Heart left ventricle (tissue), 16 donors: ENCODE measurements at regions not wholly inside any gene's neighbourhood (a gene's known extent, or its start where the extent isn't known, plus 50 kb on each side); places are given as distances from the start of the nearest gene placed in this dataset.

Experiments used
- ATAC-seq, 4 donors: fragments of 200-7000 bp; cut with Tn5 transposase; one replicate each; pipeline ENCODE4 v1.9.1; 2020 to 2022; ENCODE audit warnings: moderate library complexity in 4 of 4, mild to moderate bottlenecking in 3 of 4, moderate number of reproducible peaks in 1 of 4
- DNase-seq, 5 donors: peaks; one replicate each; pipeline ENCODE4 v3.0.0-alpha.2; 2020
- H3K27ac ChIP-seq, 12 donors: fragments of 200-600 bp; sonication (generic) in 4 of 12; one replicate each; pipeline versions ENCODE4 v1.5.0 to v1.8.0; 2016 to 2022; ENCODE audit warnings: mild to moderate bottlenecking in 2 of 12
- H3K27me3 ChIP-seq, 9 donors: fragments of 200-600 bp; sonication (generic) in 2 of 9; one replicate each; pipeline versions ENCODE4 v1.5.1 to v1.8.0; 2016 to 2022; ENCODE audit warnings: mild to moderate bottlenecking in 3 of 9
- H3K36me3 ChIP-seq, 9 donors: fragments of 200-600 bp; sonication (generic) in 2 of 9; one replicate each; pipeline versions ENCODE4 v1.5.0 to v1.8.0; 2018 to 2022; ENCODE audit warnings: mild to moderate bottlenecking in 2 of 9
- H3K4me1 ChIP-seq, 12 donors: fragments of 200-600 bp; sonication (generic) in 4 of 12; one replicate each; pipeline versions ENCODE4 v1.5.0 to v1.8.0; 2016 to 2022; ENCODE audit warnings: mild to moderate bottlenecking in 3 of 12
- H3K4me3 ChIP-seq, 12 donors: fragments of 200-600 bp; sonication (generic) in 4 of 12; one replicate each; pipeline versions ENCODE4 v1.5.0 to v1.8.0; 2017 to 2022; ENCODE audit warnings: mild to moderate bottlenecking in 9 of 12, moderate library complexity in 4 of 12
- H3K9me3 ChIP-seq, 12 donors: fragments of 200-600 bp; sonication (generic) in 4 of 12; one replicate each; pipeline versions ENCODE4 v1.5.0 to v1.8.0; 2016 to 2022; ENCODE audit warnings: mild to moderate bottlenecking in 1 of 12
- CTCF ChIP-seq, 12 donors: fragments of 200-600 bp; sonication (generic) in 4 of 12; IDR thresholded peaks; one replicate each; pipeline versions ENCODE4 v1.5.0 to v1.8.0; 2018 to 2022; ENCODE audit warnings: antibody characterized with exemption in 12 of 12, mild to moderate bottlenecking in 5 of 12
- POLR2A ChIP-seq, 2 donors: fragments of 450-650 bp; IDR thresholded peaks; one replicate each; pipeline ENCODE4 v1.6.1; 2017; ENCODE audit warnings: antibody characterized with exemption in 2 of 2, mild to moderate bottlenecking in 2 of 2, moderate library complexity in 2 of 2
- WGBS, 4 donors: extraction: QIAGEN DNeasy Blood & Tissue Kit in 2 of 4; methylation state at CpG; one replicate each; pipeline versions ENCODE4 v1.1.5 to v1.1.7; 2013 to 2018; 5-methylcytosine and 5-hydroxymethylcytosine counted together
- intact Hi-C, 10 donors: fragments of 100-400 bp; cut with DNase I; formaldehyde crosslinking; loops; one replicate each; pipeline versions ENCODE4 v1.11.1 to v1.14.2; 2022
- donor health status: ischemic (EF 13 %, LVEDD 7.1; RV severe dilation, severe dysfunction).
- donor health status: healthy with polysubstance abuse.
- donor health status: DM: no; HTN: yes; CAD: no.
- donor health status: DM: no; HTN: no; CAD: no.
- donor health status: ischemic (EF 25% LVEDD 6.9; RV normal size, moderate dysfunction).
- donor health status: ischemic (EF 25% LVEDD 5.7; RV mildly dilated, moderate dysfunction).
- donor health status: healthy.
- donor health status: DM: yes; HTN: yes; CAD: no.
- donor health status: ischemic (EF 35%, LVEDD 5.7; RV mildly dilated, moderate dysfunction).
- donor health status: nonischemic (EF 11% LVEDD 7.7; RV severe dilation, severe dysfunction).
- donor health status: DM: yes; HTN: yes; CAD: no.
- donor health status: PGD.
- donor health status: ischemic (EF 29% LVEDD 5.4; RV normal size, mild dysfunction).
- donor health status: nonischemic (EF 23%, LVEDD 6.1; RV moderate dilation, normal function).

GRCh38 chr9:95788521-95788991, 86.9 kb upstream of the ERCC6L2 start:
- ATAC-seq: no peak
- Histone ChIP-seq H3K9me3 (no peaks in the 10 kb centered on the region), H3K27ac (no peak overlapping the region), H3K4me1 (peaks cover 0 to under 1% (median 0%) of the 10 kb centered on the region in 12 donors), H3K4me3 (no peak overlapping the region), H3K27me3 (peaks cover 0 to 4% (median 0%) of the 10 kb centered on the region in 9 donors), H3K36me3 (no peaks in the 10 kb centered on the region)
- no peak for TF ChIP-seq CTCF (IDR thresholded peaks at IDR 0.05)
- TF ChIP-seq POLR2A (IDR thresholded peaks at IDR 0.05): no peak
- WGBS, 4 donors: 68 to 78% (median 72%) methylated on average over 6 of the region's 6 CpGs
- intact Hi-C loops: no loop called here
- DNase-seq: no peak

DNA sequence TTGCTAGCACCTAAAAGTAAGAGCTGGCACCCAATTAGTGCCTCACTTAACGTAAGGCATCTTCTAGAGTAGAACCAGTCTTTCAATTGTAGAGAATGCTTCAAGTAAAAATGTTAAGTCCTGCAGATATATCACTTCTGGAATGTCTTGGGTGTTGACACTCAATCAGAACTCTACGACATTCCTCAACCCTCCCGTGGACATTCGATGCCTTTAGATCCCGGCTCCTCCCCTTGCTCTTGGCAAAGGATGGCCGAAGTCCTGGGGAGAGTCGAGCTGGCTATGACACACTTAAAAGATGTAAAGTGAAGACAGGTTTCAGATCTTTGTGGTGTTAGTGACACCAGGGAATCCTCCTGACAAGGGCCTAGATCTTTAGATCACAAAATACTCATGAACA, 87.5 kb upstream of the ERCC6L2 start:
- DNase-seq (no peak), ATAC-seq (no peak)
- no peaks in the 10 kb centered on the region for H3K4me1 ChIP-seq
- TF ChIP-seq CTCF (IDR thresholded peaks at IDR 0.05) (no peak), POLR2A (IDR thresholded peaks at IDR 0.05) (no peak)
- no peaks in the 10 kb centered on the region for H3K36me3 ChIP-seq
- H3K27ac ChIP-seq: no peak overlapping the region
- 51 to 75% (median 60%) methylated on average over 7 of the region's 7 CpGs for WGBS, 4 donors
- intact Hi-C loops: no loop called here
- no peak overlapping the region for H3K4me3 ChIP-seq
- peaks cover 0 to 4% (median 0%) of the 10 kb centered on the region in 9 donors for H3K27me3 ChIP-seq
- H3K9me3 ChIP-seq: no peaks in the 10 kb centered on the region

GRCh38 chr9:95785209-95785608, 90.3 kb upstream of the ERCC6L2 start:
- no peak overlapping the region for H3K4me3 ChIP-seq
- intact Hi-C loops: no loop called here
- no peak for ATAC-seq
- TF ChIP-seq CTCF (IDR thresholded peaks at IDR 0.05) (no peak), POLR2A (IDR thresholded peaks at IDR 0.05) (no peak)
- H3K27me3 ChIP-seq: peaks cover 0 to 4% (median 0%) of the 10 kb centered on the region in 9 donors
- no peaks in the 10 kb centered on the region for H3K4me1 ChIP-seq
- 93 to 97% (median 95%) methylated on average over 3 of the region's 3 CpGs for WGBS, 4 donors
- H3K36me3 ChIP-seq: no peaks in the 10 kb centered on the region
- DNase-seq: no peak
- no peak overlapping the region for H3K27ac ChIP-seq
- H3K9me3 ChIP-seq: no peaks in the 10 kb centered on the region

DNA sequence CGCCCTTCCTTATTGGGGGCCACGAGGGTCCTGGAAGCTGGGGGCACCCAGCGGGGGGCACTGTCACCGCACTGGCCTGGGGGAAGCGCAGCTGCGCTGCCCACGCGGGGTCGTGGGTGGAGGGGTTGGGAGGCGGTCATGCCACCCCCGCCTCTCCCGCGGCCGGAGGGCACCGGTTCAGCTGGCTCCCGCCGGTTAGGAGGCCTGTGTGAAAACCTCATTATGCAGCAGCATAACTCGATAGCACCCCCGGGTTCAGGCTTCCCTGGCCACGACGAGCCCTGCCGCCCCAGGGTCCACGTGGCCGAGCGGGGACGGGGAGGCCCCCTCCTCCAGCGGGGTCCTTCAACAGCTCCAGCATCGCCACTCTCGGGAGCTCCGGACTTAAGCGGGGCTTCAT, 91.2 kb upstream of the ERCC6L2 start:
- H3K27ac ChIP-seq: no peak overlapping the region

More for the DNA sequence above, 91.2 kb upstream of the ERCC6L2 start:
- Histone ChIP-seq H3K9me3 (no peaks in the 10 kb centered on the region), H3K4me3 (no peak overlapping the region), H3K4me1 (no peaks in the 10 kb centered on the region), H3K36me3 (no peaks in the 10 kb centered on the region), H3K27me3 (peaks cover 0 to 4% (median 0%) of the 10 kb centered on the region in 9 donors)
- intact Hi-C loops: no loop called here
- 89 to 94% (median 90%) methylated on average over 19 to 31 of the region's 31 CpGs for WGBS, 4 donors
- TF ChIP-seq CTCF (IDR thresholded peaks at IDR 0.05) (no peak), POLR2A (IDR thresholded peaks at IDR 0.05) (no peak)
- DNase-seq: no peak
- ATAC-seq: peak in 1 of 4 donors; percentile 13
